ENCODE measurements at regions not wholly inside any gene's neighbourhood (a gene's known extent, or its start where the extent isn't known, plus 50 kb on each side); places are given as distances from the start of the nearest gene placed in this dataset.
"Not testable (repeated sequence)": the region's sequence is repeated elsewhere in the genome, so short reads cannot be mapped to it uniquely, and the experiment has no call there.

DNA sequence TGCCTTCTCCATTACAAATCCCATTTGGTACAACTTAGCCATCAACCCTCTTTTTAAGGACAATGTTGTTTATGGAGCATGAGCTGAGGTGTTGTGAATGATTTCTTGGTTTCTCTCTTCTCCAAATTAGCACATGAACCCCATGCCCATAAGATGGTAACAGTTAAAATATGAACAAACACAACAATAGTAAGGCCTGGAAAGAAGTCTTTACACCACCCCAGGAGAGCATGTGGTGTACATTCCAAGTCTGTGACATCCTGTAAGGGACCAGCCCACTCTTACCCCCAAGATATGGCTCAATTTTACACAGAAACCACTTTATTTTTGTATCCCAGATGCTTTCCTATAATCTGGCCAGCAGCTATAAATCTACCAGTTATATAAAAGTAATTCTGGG, 226.1 kb downstream of the COX18 start:
- Histone ChIP-seq H3K4me1 (ENCODE audit: control insufficient read depth, insufficient read depth, low read length) (peaks cover 5% of the 10 kb centered on the region), H3K27me3 (ENCODE audit: control insufficient read depth, insufficient read depth, low read length) (no peaks in the 10 kb centered on the region), H3K9ac (ENCODE audit: low read depth, low read length) (no peak overlapping the region), H3K9me3 (ENCODE audit: control insufficient read depth, insufficient read depth, low read length) (0 out of 2 replicates have a peak, but pooled peaks cover 6% of the 10 kb centered on the region), H3K4me3 (ENCODE audit: low read depth, low read length) (no peak overlapping the region), H3K27ac (ENCODE audit: low read depth, low read length) (no peak overlapping the region), H3K36me3 (ENCODE audit: control insufficient read depth, insufficient read depth, low read length) (no peaks in the 10 kb centered on the region)

- Histone ChIP-seq H3K27me3 (ENCODE audit: control insufficient read depth, insufficient read depth, low read length) (no peaks in the 10 kb centered on the region), H3K4me3 (ENCODE audit: low read depth, low read length) (no peak overlapping the region), H3K4me1 (ENCODE audit: control insufficient read depth, insufficient read depth, low read length) (peaks cover 5% of the 10 kb centered on the region), H3K9me3 (ENCODE audit: control insufficient read depth, insufficient read depth, low read length) (0 out of 2 replicates have a peak, but pooled peaks cover 6% of the 10 kb centered on the region), H3K9ac (ENCODE audit: low read depth, low read length) (no peak overlapping the region), H3K27ac (ENCODE audit: low read depth, low read length) (no peak overlapping the region), H3K36me3 (ENCODE audit: control insufficient read depth, insufficient read depth, low read length) (no peaks in the 10 kb centered on the region)
Measured at GRCh38 chr4:72842323-72842722, 227.2 kb downstream of the COX18 start.

DNA sequence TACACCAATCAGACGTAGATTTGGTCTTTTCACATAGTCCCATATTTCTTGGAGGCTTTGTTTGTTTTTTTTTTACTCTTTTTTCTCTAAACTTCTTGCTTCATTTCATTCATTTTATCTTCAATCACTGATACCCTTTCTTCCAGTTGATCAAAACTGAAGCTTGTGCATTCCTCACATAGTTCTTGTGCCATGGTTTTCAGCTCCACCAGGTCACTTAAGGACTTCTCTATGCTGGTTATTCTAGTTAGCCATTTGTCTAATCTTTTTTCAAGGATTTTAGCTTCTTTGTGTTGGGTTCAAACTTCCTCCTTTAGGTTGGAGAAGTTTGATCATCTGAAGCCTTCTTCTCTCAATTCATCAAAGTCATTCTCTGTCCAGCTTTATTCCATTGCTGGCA, 229.3 kb downstream of the COX18 start:
- not testable (repeated sequence) for H3K4me3 ChIP-seq (ENCODE audit: low read depth, low read length)

DNA sequence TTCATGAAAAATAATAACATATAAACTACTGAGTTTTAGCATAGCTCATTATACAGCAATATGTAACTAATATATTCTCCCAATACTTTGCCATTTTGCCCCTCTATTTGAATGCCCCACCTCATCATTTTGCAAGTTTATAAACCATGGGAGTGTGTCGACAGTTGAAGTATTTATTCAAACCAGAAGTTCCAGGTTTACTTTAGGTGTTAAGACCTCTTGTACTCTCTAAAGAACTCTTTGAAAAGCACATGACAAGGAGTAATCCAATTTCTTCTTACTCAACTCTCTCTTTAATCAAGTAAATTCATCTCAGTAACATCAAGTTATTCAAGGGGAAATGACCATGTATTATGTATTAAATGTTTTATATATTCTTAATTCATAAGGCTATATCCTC, 240.7 kb downstream of the COX18 start:
- peaks cover 5% of the 10 kb centered on the region; the same call in 1 of the 2 replicates for H3K9me3 ChIP-seq (ENCODE audit: control insufficient read depth, insufficient read depth, low read length)
- no peaks in the 10 kb centered on the region for H3K27me3 ChIP-seq (ENCODE audit: control insufficient read depth, insufficient read depth, low read length)
- no peaks in the 10 kb centered on the region for H3K4me1 ChIP-seq (ENCODE audit: control insufficient read depth, insufficient read depth, low read length)

More for the DNA sequence above, 229.3 kb downstream of the COX18 start:
- not testable (repeated sequence) for H3K27me3 ChIP-seq (ENCODE audit: control insufficient read depth, insufficient read depth, low read length); H3K9me3 ChIP-seq (ENCODE audit: control insufficient read depth, insufficient read depth, low read length); H3K27ac ChIP-seq (ENCODE audit: low read depth, low read length); H3K36me3 ChIP-seq (ENCODE audit: control insufficient read depth, insufficient read depth, low read length); H3K9ac ChIP-seq (ENCODE audit: low read depth, low read length); H3K4me1 ChIP-seq (ENCODE audit: control insufficient read depth, insufficient read depth, low read length)

GRCh38 chr4:72827968-72828367, 241.5 kb downstream of the COX18 start:
- Histone ChIP-seq H3K4me3 (ENCODE audit: low read depth, low read length) (no peak overlapping the region), H3K9me3 (ENCODE audit: control insufficient read depth, insufficient read depth, low read length) (peaks cover under 1% of the 10 kb centered on the region; the same call in 1 of the 2 replicates), H3K4me1 (ENCODE audit: control insufficient read depth, insufficient read depth, low read length) (no peaks in the 10 kb centered on the region), H3K27ac (ENCODE audit: low read depth, low read length) (no peak overlapping the region), H3K9ac (ENCODE audit: low read depth, low read length) (no peak overlapping the region), H3K27me3 (ENCODE audit: control insufficient read depth, insufficient read depth, low read length) (no peaks in the 10 kb centered on the region), H3K36me3 (ENCODE audit: control insufficient read depth, insufficient read depth, low read length) (no peaks in the 10 kb centered on the region)

More for the DNA sequence above, 240.7 kb downstream of the COX18 start:
- Histone ChIP-seq H3K9ac (ENCODE audit: low read depth, low read length) (no peak overlapping the region), H3K27ac (ENCODE audit: low read depth, low read length) (no peak overlapping the region), H3K4me3 (ENCODE audit: low read depth, low read length) (no peak overlapping the region), H3K36me3 (ENCODE audit: control insufficient read depth, insufficient read depth, low read length) (no peaks in the 10 kb centered on the region)

GRCh38 chr4:72820107-72820506, 249.4 kb downstream of the COX18 start:
- H3K9me3 ChIP-seq (ENCODE audit: control insufficient read depth, insufficient read depth, low read length): no peaks in the 10 kb centered on the region
- H3K36me3 ChIP-seq (ENCODE audit: control insufficient read depth, insufficient read depth, low read length): no peaks in the 10 kb centered on the region
- no peak overlapping the region for H3K27ac ChIP-seq (ENCODE audit: low read depth, low read length)

GRCh38 chr4:72817012-72817411, 248.0 kb upstream of the ADAMTS3 start:
- Histone ChIP-seq H3K4me1 (ENCODE audit: control insufficient read depth, insufficient read depth, low read length) (no peaks in the 10 kb centered on the region), H3K9ac (ENCODE audit: low read depth, low read length) (no peak overlapping the region), H3K9me3 (ENCODE audit: control insufficient read depth, insufficient read depth, low read length) (no peaks in the 10 kb centered on the region), H3K4me3 (ENCODE audit: low read depth, low read length) (no peak overlapping the region), H3K27me3 (ENCODE audit: control insufficient read depth, insufficient read depth, low read length) (no peaks in the 10 kb centered on the region), H3K27ac (ENCODE audit: low read depth, low read length) (no peak overlapping the region), H3K36me3 (ENCODE audit: control insufficient read depth, insufficient read depth, low read length) (no peaks in the 10 kb centered on the region)

More at GRCh38 chr4:72820107-72820506, 249.4 kb downstream of the COX18 start:
- no peak overlapping the region for H3K9ac ChIP-seq (ENCODE audit: low read depth, low read length)
- no peaks in the 10 kb centered on the region for H3K4me1 ChIP-seq (ENCODE audit: control insufficient read depth, insufficient read depth, low read length)
- H3K4me3 ChIP-seq (ENCODE audit: low read depth, low read length): no peak overlapping the region
- H3K27me3 ChIP-seq (ENCODE audit: control insufficient read depth, insufficient read depth, low read length): no peaks in the 10 kb centered on the region

- no peak overlapping the region for H3K9ac ChIP-seq (ENCODE audit: low read depth, low read length)
- H3K9me3 ChIP-seq (ENCODE audit: control insufficient read depth, insufficient read depth, low read length): no peaks in the 10 kb centered on the region
- no peak overlapping the region for H3K27ac ChIP-seq (ENCODE audit: low read depth, low read length)
- no peak overlapping the region for H3K4me3 ChIP-seq (ENCODE audit: low read depth, low read length)
- H3K4me1 ChIP-seq (ENCODE audit: control insufficient read depth, insufficient read depth, low read length): no peaks in the 10 kb centered on the region
- no peaks in the 10 kb centered on the region for H3K36me3 ChIP-seq (ENCODE audit: control insufficient read depth, insufficient read depth, low read length)
- H3K27me3 ChIP-seq (ENCODE audit: control insufficient read depth, insufficient read depth, low read length): no peaks in the 10 kb centered on the region
Measured at GRCh38 chr4:72814241-72814640, 245.2 kb upstream of the ADAMTS3 start.

DNA sequence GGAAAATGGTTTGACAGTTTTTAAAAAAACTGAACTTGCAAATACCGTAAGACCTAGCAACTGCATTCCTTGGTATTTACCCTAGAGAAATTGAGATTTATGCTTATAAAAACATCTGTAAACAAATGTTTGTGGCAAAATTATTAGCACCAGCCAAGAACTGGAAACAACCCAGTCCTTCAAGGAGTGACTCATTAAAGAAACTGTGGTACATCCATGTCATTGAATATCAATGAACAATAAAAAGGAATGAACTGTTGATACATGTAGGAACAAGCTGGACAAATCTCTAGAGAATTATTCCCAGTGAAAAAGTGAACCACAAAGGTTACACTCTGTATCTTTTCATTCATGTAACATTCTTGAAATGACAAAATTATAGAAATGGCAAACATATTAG, 240.2 kb upstream of the ADAMTS3 start:
- H3K4me3 ChIP-seq (ENCODE audit: low read depth, low read length): no peak overlapping the region
- H3K9me3 ChIP-seq (ENCODE audit: control insufficient read depth, insufficient read depth, low read length): no peaks in the 10 kb centered on the region
- no peaks in the 10 kb centered on the region for H3K36me3 ChIP-seq (ENCODE audit: control insufficient read depth, insufficient read depth, low read length)
- H3K27ac ChIP-seq (ENCODE audit: low read depth, low read length): no peak overlapping the region
- no peak overlapping the region for H3K9ac ChIP-seq (ENCODE audit: low read depth, low read length)
- 0 out of 2 replicates have a peak, but pooled peaks cover 3% of the 10 kb centered on the region for H3K4me1 ChIP-seq (ENCODE audit: control insufficient read depth, insufficient read depth, low read length)
- H3K27me3 ChIP-seq (ENCODE audit: control insufficient read depth, insufficient read depth, low read length): no peaks in the 10 kb centered on the region

DNA sequence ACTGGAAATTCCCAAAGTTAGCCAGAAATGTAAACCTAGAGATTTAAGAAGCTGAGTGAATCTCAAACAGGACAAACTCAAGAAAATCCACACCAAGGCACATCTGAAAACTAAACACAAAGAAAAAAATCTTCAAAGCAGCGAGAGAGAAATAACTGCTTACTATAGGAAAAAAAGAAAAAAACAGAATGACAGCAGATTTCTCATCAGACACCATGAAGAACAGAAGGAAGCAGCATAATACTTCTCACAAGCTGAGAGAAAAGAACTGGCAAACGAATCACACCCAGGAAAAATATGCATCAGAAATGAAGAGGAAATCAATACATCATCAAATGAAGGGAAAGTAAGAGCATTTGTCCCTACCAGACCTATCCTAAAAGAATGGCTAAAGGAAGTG, 236.3 kb upstream of the ADAMTS3 start:
- Histone ChIP-seq H3K27me3 (ENCODE audit: control insufficient read depth, insufficient read depth, low read length) (no peaks in the 10 kb centered on the region), H3K4me1 (ENCODE audit: control insufficient read depth, insufficient read depth, low read length) (0 out of 2 replicates have a peak, but pooled peaks cover 3% of the 10 kb centered on the region), H3K9ac (ENCODE audit: low read depth, low read length) (no peak overlapping the region), H3K4me3 (ENCODE audit: low read depth, low read length) (no peak overlapping the region), H3K9me3 (ENCODE audit: control insufficient read depth, insufficient read depth, low read length) (no peaks in the 10 kb centered on the region), H3K27ac (ENCODE audit: low read depth, low read length) (no peak overlapping the region), H3K36me3 (ENCODE audit: control insufficient read depth, insufficient read depth, low read length) (no peaks in the 10 kb centered on the region)

DNA sequence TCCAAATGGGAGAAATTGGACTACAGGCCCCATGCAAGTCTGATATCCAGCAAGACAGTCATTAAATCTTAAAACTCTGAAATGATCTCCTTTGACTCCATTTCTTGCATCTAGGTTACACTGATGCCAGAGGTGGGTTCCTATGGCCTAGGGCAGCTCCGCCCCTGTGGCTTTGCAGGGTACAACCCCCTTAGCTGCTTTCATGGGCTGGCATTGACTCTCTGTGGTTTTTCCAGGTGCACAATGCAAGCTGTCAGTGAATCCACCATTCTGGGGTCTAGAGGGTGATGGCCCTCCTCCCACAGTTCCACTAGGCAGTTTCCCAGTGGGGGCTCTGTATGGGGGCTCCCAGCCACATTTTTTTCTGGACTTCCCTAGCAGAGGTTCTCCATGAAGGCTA, 228.5 kb upstream of the ADAMTS3 start:
- H3K4me3 ChIP-seq (ENCODE audit: low read depth, low read length): no peak overlapping the region
- H3K27ac ChIP-seq (ENCODE audit: low read depth, low read length): no peak overlapping the region
- no peaks in the 10 kb centered on the region for H3K27me3 ChIP-seq (ENCODE audit: control insufficient read depth, insufficient read depth, low read length)
- no peaks in the 10 kb centered on the region for H3K4me1 ChIP-seq (ENCODE audit: control insufficient read depth, insufficient read depth, low read length)
- H3K9me3 ChIP-seq (ENCODE audit: control insufficient read depth, insufficient read depth, low read length): no peaks in the 10 kb centered on the region
- H3K36me3 ChIP-seq (ENCODE audit: control insufficient read depth, insufficient read depth, low read length): no peaks in the 10 kb centered on the region
- H3K9ac ChIP-seq (ENCODE audit: low read depth, low read length): no peak overlapping the region

- no peaks in the 10 kb centered on the region for H3K4me1 ChIP-seq (ENCODE audit: control insufficient read depth, insufficient read depth, low read length)
- H3K4me3 ChIP-seq (ENCODE audit: low read depth, low read length): no peak overlapping the region
- no peaks in the 10 kb centered on the region for H3K27me3 ChIP-seq (ENCODE audit: control insufficient read depth, insufficient read depth, low read length)
- peaks cover 4% of the 10 kb centered on the region; the same call in 1 of the 2 replicates for H3K9me3 ChIP-seq (ENCODE audit: control insufficient read depth, insufficient read depth, low read length)
- no peaks in the 10 kb centered on the region for H3K36me3 ChIP-seq (ENCODE audit: control insufficient read depth, insufficient read depth, low read length)
- H3K27ac ChIP-seq (ENCODE audit: low read depth, low read length): no peak overlapping the region
- no peak overlapping the region for H3K9ac ChIP-seq (ENCODE audit: low read depth, low read length)
Measured at GRCh38 chr4:72791054-72791453, 222.0 kb upstream of the ADAMTS3 start.

All from HUES48 (cell line).